ENCODE measurements at regions not wholly inside any gene's neighbourhood (a gene's known extent, or its start where the extent isn't known, plus 50 kb on each side); places are given as distances from the start of the nearest gene placed in this dataset.

DNA sequence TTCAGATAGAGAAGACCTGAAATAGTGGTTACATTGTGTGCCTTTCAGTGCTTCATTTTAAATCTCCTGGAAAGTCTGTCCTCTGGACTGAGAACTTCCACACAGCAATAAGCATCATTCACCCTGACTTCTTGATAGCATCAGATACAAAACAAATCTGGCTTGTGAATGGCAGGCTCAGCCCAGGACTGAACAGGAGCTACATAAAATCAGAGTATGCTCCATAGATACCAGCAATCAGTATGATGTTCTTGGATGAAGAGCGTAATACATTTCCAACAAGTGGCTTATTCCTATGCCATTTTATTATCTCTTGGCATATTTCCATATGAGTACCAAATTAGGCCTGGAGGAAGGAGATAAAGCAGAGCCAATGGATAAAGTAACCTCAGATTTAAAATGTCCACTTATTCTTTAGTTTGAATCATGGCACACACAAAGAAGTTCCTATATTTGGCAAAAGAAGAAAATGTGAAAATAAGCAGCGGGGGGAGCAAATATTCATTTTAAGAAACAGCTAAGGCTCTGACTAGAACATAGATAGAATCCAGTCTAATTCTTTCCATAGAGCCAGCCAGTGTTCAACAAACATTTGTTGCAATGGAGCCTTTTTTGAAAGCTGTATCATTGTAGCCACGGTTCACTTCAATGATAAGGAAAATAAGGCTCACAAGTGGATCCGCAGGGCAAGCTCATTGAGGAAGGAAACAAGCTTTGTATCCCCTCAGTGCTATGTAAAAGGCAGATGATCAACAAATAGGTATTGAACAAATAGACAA, 230.8 kb upstream of the CHAC2 start:
- no peak for DNase-seq

DNA sequence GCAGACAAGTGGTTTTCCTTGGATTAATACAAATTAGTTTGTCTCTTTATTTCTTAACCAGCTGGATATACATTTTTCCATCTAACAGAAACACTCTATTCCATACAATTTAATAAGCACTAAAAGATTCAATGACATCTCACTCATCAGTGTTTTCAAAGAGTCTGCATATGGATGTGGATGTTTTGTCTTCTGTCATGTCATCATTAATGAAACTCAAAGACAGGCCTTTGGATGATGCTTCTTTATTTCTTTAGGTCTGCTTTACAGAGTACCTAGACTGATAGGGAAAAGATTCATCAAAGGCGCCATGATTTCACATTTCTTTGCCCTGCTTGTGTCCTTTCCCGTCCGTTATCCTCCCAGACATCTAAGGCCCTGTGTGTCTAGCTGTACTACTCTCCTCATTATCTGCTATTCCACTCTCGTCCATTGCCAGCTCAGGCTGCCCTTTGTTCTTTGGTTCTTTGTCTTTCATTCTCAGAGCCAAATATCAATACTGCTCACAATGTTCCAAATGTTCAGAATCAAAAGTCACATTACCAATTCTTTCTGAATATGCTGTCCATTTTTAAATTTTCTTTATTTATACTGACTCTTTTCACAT, 232.3 kb upstream of the CHAC2 start:
- DNase-seq, result no peak

DNA sequence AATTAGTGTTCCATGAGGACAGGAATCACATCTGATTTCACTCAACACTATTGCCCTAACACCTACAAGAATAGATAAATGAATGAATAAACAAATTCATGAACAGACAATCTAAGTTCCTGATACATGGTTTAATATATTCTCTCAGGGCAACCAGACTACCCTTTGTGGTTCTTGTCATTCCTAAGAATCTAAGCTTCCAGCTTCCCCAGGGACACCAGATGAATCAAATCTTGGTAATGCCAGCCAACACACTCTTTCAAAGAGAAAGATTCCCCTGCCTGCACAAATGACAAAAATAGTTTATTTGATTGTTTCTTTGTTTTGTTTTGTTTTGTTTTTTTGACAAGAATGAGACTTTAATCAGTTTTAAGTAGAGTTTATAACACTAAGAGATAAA, 237.5 kb upstream of the CHAC2 start:
- no peak for DNase-seq

GRCh38 chr2:53527056-53527455, 240.5 kb upstream of the CHAC2 start:
- no peak for DNase-seq

GRCh38 chr2:53519918-53520841, 247.4 kb upstream of the CHAC2 start:
- no peak for DNase-seq

- DNase-seq, result no peak
Observed at GRCh38 chr2:53517406-53517805, 250.2 kb upstream of the CHAC2 start.

DNA sequence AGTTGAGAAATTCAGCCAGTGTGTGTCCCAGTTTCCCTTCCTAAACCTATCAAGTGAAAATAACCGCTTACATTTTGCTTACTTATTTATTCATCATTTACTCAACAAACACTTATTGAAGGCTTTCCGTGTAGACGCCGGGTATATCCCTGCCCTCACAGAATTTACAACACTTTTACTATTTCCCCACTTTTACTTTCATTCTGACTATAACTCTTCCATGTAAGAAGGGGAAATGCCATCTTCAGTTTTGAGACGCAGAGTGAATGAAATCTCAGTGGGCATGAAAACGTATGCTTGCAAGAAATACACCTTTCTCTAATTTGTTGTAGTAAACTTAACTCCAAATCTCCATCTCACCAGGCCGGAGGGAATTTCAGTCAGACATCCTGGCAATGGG, 251.0 kb upstream of the CHAC2 start:
- DNase-seq, result no peak

- DNase-seq, result peak; percentile 28
Observed at GRCh38 chr2:53515435-53516332, 251.9 kb upstream of the CHAC2 start.

DNA sequence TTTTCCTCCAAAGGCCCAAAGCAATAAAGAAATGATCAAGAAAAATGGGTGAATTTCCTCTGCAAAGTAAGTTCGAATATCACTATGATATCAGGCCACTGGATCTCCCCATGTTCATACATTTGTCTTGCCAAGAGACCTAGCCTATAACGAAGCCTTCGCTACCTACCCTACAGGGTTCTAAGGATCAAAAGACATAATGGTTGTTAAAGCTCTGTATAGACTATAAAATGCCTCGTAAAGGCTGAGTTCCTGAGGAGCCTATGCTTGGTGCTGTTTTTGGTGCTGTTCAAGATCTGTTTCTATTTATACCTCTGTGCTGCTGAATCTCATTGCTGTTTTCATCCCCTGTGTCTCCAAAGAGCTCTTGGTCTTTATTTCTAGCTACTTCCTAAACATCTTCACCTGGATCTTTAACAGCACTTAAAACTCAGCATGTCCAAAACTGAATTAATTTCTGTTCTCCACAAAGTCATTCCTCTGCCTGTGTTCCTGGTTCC, 254.4 kb upstream of the CHAC2 start:
- no peak for DNase-seq

GRCh38 chr2:53512071-53512826, 255.4 kb upstream of the CHAC2 start:
- peak; percentile 43 for DNase-seq

- no peak for DNase-seq
Observed at GRCh38 chr2:53511549-53511948, 256.1 kb upstream of the CHAC2 start.

DNA sequence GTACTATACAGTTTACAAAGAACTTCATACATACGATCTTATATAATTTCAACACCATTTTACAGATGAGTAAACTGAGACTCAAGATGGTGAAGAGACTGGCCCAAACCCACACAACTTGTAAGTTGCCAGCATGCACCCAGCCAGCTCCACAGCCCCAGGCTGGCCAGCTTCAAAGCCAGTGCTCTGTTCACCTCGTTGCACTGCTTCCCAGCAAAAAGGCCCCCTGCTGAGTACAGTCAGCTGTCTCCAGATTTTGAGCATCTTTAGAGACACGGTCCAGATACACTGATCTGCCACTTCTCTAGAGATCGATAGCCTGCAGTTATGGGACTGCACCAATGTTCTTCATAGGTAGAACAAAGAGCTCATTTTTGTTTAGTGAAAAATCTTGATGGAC, 257.2 kb upstream of the CHAC2 start:
- DNase-seq, result no peak

- DNase-seq, result no peak
Observed at GRCh38 chr2:53509831-53510388, 257.7 kb upstream of the CHAC2 start.

DNA sequence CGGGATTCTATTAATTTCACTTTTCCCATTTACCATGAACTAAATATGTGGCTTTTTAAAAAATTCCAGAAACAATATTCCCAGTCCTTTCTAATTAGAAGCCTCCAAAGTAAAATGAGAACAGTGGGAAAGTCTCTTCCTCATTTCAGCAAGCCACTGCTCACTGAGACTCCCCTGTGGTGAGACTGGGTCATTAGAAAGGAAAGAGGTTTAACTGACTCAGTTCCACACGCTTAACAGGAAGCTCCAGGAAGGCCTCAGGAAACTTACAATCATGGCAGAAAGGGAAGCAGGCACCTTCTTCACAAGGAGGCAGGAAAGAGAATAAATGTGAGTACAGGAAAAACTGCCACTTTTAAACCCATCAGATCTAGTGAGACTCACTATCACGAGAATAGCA, 258.9 kb upstream of the CHAC2 start:
- DNase-seq, result no peak

DNA sequence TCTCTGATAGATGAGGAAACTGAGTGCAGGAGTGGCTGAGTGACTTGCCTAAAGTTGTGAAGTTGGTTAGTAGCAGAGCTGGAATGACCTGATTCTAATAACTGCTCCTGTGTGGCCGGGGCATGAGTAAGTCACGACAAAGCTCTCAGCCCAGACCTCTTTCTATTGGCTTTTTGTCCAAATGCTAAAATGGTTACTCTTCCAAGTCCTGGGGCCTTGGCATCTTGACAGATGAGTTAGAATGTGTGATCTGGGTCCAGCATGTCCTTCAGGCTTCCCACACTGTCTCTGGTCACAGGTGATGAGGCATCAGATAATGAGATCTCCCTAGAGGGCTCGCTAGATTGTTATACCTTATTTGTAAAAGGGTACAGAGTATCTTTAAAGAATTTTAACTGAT, 260.5 kb upstream of the CHAC2 start:
- DNase-seq, result peak; percentile 9

- DNase-seq, result peak; percentile 22
Observed at GRCh38 chr2:53505826-53506225, 261.8 kb upstream of the CHAC2 start.

DNA sequence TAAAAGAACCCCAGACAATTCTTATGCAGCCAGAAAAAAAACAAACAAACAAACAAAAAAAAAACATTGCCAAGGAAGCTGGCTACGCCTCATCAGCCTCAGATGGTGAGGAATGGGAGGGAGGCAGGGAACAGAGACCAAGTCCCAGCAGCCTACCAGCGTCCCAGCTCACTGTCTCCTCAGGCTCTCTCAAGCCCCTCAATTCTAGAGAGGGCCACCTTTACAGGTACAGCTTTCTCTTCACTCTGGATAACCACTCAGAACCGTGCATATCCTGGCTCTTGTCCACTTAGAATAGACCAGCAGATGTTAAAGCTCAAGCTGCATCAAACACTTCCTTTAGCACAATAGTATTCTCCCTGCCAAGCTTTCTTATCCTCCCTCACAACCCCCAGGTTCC, 263.1 kb upstream of the CHAC2 start:
- DNase-seq, result no peak

GRCh38 chr2:53500181-53500580, 267.4 kb upstream of the CHAC2 start:
- DNase-seq, result no peak

- DNase-seq, result peak; percentile 59
Observed at GRCh38 chr2:53498210-53498609, 269.4 kb upstream of the CHAC2 start.

DNA sequence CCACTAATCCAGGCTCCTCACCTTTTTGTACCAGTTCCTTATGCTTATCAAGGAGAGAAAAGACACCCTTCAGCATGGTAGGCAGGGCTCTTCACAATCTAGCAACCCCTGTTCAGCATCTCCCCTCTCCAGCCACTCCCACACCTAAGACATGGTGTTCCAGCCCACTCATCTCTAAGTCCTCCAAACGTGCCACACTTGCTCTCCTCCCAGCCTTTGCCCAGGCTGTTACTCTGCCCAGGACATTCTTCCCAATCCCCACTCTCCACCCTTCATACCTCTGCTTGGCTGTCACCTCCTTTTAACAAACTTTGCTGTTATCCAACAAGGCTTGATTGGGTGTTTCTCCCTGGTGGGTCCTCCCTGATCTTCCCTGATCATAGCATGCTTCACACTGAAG, 270.6 kb upstream of the CHAC2 start:
- DNase-seq, result no peak

GRCh38 chr2:53493210-53493609, 274.4 kb upstream of the CHAC2 start:
- no peak for DNase-seq
